Neuronal stem cell (in vitro differentiated cells): ENCODE measurements at regions not wholly inside any gene's neighbourhood (a gene's known extent, or its start where the extent isn't known, plus 50 kb on each side); places are given as distances from the start of the nearest gene placed in this dataset.

Source experiments
- DNase-seq: peaks from one replicate; pipeline ENCODE4 v3.0.0-alpha.2; 2013; ENCODE audit warnings: low spot score
- H2AFZ ChIP-seq: one replicate; pipeline ENCODE4 v1.6.1; 2013; ENCODE audit warnings: mild to moderate bottlenecking, low read length, inconsistent platforms
- H2AK5ac ChIP-seq: 2 replicates; pipeline ENCODE4 v1.6.1; 2013; ENCODE audit warnings: low read depth, mild to moderate bottlenecking, inconsistent platforms, low read length, moderate library complexity, mixed read lengths
- H2BK120ac ChIP-seq: 2 replicates; pipeline ENCODE4 v1.6.1; 2013; ENCODE audit warnings: low read depth, mild to moderate bottlenecking, inconsistent platforms, low read length, moderate library complexity, mixed read lengths
- H2BK12ac ChIP-seq: one replicate; pipeline ENCODE4 v1.6.1; 2013; ENCODE audit warnings: low read length, inconsistent platforms
- H2BK15ac ChIP-seq: 2 replicates; pipeline ENCODE4 v1.6.1; 2013; ENCODE audit warnings: mild to moderate bottlenecking, low read length, inconsistent platforms, mixed read lengths
- H2BK5ac ChIP-seq: one replicate; pipeline ENCODE4 v1.6.1; 2013; ENCODE audit warnings: inconsistent platforms, mild to moderate bottlenecking, low read length, moderate library complexity
- H3K14ac ChIP-seq: one replicate; pipeline ENCODE4 v1.6.1; 2013; ENCODE audit warnings: low read length, inconsistent platforms
- H3K18ac ChIP-seq: 2 replicates; pipeline ENCODE4 v1.6.1; 2013; ENCODE audit warnings: low read length, inconsistent platforms
- H3K23ac ChIP-seq: 2 replicates; pipeline ENCODE4 v1.6.1; 2013; ENCODE audit warnings: low read depth, mild to moderate bottlenecking, mixed read lengths, low read length, inconsistent platforms; ENCODE audit not compliant: poor library complexity
- H3K27ac ChIP-seq: replicated peaks from 3 replicates; pipeline ENCODE4 v1.5.1; 2013; ENCODE audit warnings: low read length, inconsistent platforms
- H3K27me3 ChIP-seq, 3 experiments: 2 replicates each; pipeline ENCODE4 v1.6.1; 2013; ENCODE audit warnings: low read length in 3 of 3, mild to moderate bottlenecking in 2 of 3, inconsistent platforms in 1 of 3, low read depth in 1 of 3, mixed read lengths in 1 of 3, moderate library complexity in 1 of 3; ENCODE audit not compliant: control insufficient read depth in 3 of 3, insufficient read depth in 3 of 3
- H3K36me3 ChIP-seq, 2 donors: replicated peaks in 1 of 2; 2 replicates each; pipeline ENCODE4 v1.6.1; 2013; ENCODE audit warnings: low read length in 2 of 2; ENCODE audit not compliant: control insufficient read depth in 2 of 2, insufficient read depth in 2 of 2
- H3K4ac ChIP-seq: 2 replicates; pipeline ENCODE4 v1.6.1; 2013; ENCODE audit warnings: inconsistent platforms, mild to moderate bottlenecking, low read length, moderate library complexity
- H3K4me1 ChIP-seq, 2 donors: 1 replicate in 1 of 2; 2 replicates in 1 of 2; pipeline ENCODE4 v1.6.1; 2013; ENCODE audit warnings: low read length in 2 of 2, low read depth in 1 of 2; ENCODE audit not compliant: control insufficient read depth in 2 of 2, insufficient read depth in 1 of 2
- H3K4me2 ChIP-seq: one replicate; pipeline ENCODE4 v1.6.1; 2013; ENCODE audit warnings: mild to moderate bottlenecking, low read length, inconsistent platforms; ENCODE audit not compliant: insufficient read depth, poor library complexity, severe bottlenecking
- H3K4me3 ChIP-seq, 2 donors: 2 replicates each; pipeline ENCODE4 v1.5.1; 2013; ENCODE audit warnings: low read length in 2 of 2, mild to moderate bottlenecking in 2 of 2, inconsistent platforms in 1 of 2, moderate library complexity in 1 of 2
- H3K79me1 ChIP-seq: one replicate; pipeline ENCODE4 v1.6.1; 2013; ENCODE audit warnings: low read depth, mild to moderate bottlenecking, inconsistent platforms, low read length, moderate library complexity
- H3K9ac ChIP-seq: one replicate; pipeline ENCODE4 v1.6.1; 2013; ENCODE audit warnings: mild to moderate bottlenecking, low read depth, low read length, inconsistent platforms; ENCODE audit not compliant: poor library complexity
- H3K9me3 ChIP-seq, 2 donors: replicated peaks in 1 of 2; 2 replicates each; pipeline versions ENCODE3 to v1.6.1; 2013; ENCODE audit warnings: low read length in 2 of 2, mild to moderate bottlenecking in 2 of 2, inconsistent platforms in 1 of 2, low read depth in 1 of 2, mixed read lengths in 1 of 2, moderate library complexity in 1 of 2; ENCODE audit not compliant: control insufficient read depth in 2 of 2, insufficient read depth in 1 of 2
- H4K8ac ChIP-seq: one replicate; pipeline ENCODE4 v1.6.1; 2013; ENCODE audit warnings: low read depth, mild to moderate bottlenecking, inconsistent platforms, low read length, moderate library complexity
- H4K91ac ChIP-seq: one replicate; pipeline ENCODE4 v1.6.1; 2013; ENCODE audit warnings: low read length, low read depth, mild to moderate bottlenecking, inconsistent platforms; ENCODE audit not compliant: poor library complexity
- WGBS, 2 donors: extraction: QIAGEN DNeasy Blood & Tissue Kit; methylation state at CpG; one replicate each; pipeline ENCODE4 v1.1.7; 2013; ENCODE audit warnings: missing lambda C conversion rate in 2 of 2, mixed read lengths in 1 of 2; ENCODE audit not compliant: insufficient read length in 2 of 2, insufficient replicate concordance in 1 of 2; ENCODE audit errors: extremely low coverage in 2 of 2; 5-methylcytosine and 5-hydroxymethylcytosine counted together

- H3K79me1 ChIP-seq = no peaks in the 10 kb centered on the region
- WGBS, 2 donors = no CpG with 5 or more reads among the region's 4 CpGs
- no peak overlapping the region for H2AK5ac ChIP-seq
- no peak overlapping the region for H3K23ac ChIP-seq
- H3K9ac ChIP-seq = no peak overlapping the region
- H3K4ac ChIP-seq = no peak overlapping the region
- no peaks in the 10 kb centered on the region for H3K9me3 ChIP-seq
- peaks cover 0 to 7% of the 10 kb centered on the region in 2 donors for H3K4me1 ChIP-seq
- no peak overlapping the region for H2BK12ac ChIP-seq
- no peak for DNase-seq
- no peak overlapping the region for H2BK5ac ChIP-seq
- H3K4me2 ChIP-seq = no peak overlapping the region
- no peaks in the 10 kb centered on the region for H3K27me3 ChIP-seq
- H2BK120ac ChIP-seq = no peak overlapping the region
- no peak overlapping the region for H3K14ac ChIP-seq
- no peaks in the 10 kb centered on the region for H3K36me3 ChIP-seq
- no peak overlapping the region for H3K4me3 ChIP-seq
- H4K8ac ChIP-seq = no peak overlapping the region
- no peak overlapping the region for H3K27ac ChIP-seq
- no peak overlapping the region for H2BK15ac ChIP-seq
- H3K18ac ChIP-seq = no peak overlapping the region
- H2AFZ ChIP-seq = no peak overlapping the region
- no peak overlapping the region for H4K91ac ChIP-seq
Observed at GRCh38 chr9:117945286-117945685, 241.1 kb downstream of the TLR4 start.

- Histone ChIP-seq H2BK15ac (no peak overlapping the region), H2AFZ (no peak overlapping the region), H3K23ac (no peak overlapping the region), H3K9ac (no peak overlapping the region), H2BK12ac (no peak overlapping the region), H3K4ac (no peak overlapping the region), H3K27ac (no peak overlapping the region), H3K9me3 (no peaks in the 10 kb centered on the region), H2BK5ac (no peak overlapping the region), H3K36me3 (no peaks in the 10 kb centered on the region), H3K27me3 (no peaks in the 10 kb centered on the region), H3K18ac (no peak overlapping the region), H3K4me1 (peaks cover 0 to 3% of the 10 kb centered on the region in 2 donors), H3K4me3 (no peak overlapping the region), H2BK120ac (no peak overlapping the region), H3K4me2 (no peak overlapping the region), H4K8ac (no peak overlapping the region), H3K79me1 (no peaks in the 10 kb centered on the region), H4K91ac (no peak overlapping the region), H3K14ac (no peak overlapping the region), H2AK5ac (no peak overlapping the region)
- DNase-seq = no peak
- WGBS, 2 donors = no CpG with 5 or more reads among the region's 7 CpGs
Observed at GRCh38 chr9:117951127-117951526, 246.9 kb downstream of the TLR4 start.

GRCh38 chr9:117952581-117952980 is 248.4 kb downstream of the TLR4 start:
- no peak overlapping the region for H4K91ac ChIP-seq
- H2BK15ac ChIP-seq = no peak overlapping the region
- no peak for DNase-seq
- no peak overlapping the region for H2AK5ac ChIP-seq
- H2BK12ac ChIP-seq = no peak overlapping the region
- H3K18ac ChIP-seq = no peak overlapping the region
- H3K9me3 ChIP-seq = no peaks in the 10 kb centered on the region
- H3K4me3 ChIP-seq = no peak overlapping the region
- no peak overlapping the region for H3K14ac ChIP-seq
- no peak overlapping the region for H3K4me2 ChIP-seq
- no peak overlapping the region for H2AFZ ChIP-seq
- H2BK5ac ChIP-seq = no peak overlapping the region
- H3K79me1 ChIP-seq = no peaks in the 10 kb centered on the region
- no peak overlapping the region for H2BK120ac ChIP-seq
- no peak overlapping the region for H3K23ac ChIP-seq
- no peaks in the 10 kb centered on the region for H3K4me1 ChIP-seq
- no peaks in the 10 kb centered on the region for H3K27me3 ChIP-seq
- no peak overlapping the region for H3K9ac ChIP-seq
- H3K27ac ChIP-seq = no peak overlapping the region
- no peaks in the 10 kb centered on the region for H3K36me3 ChIP-seq
- no peak overlapping the region for H3K4ac ChIP-seq
- no peak overlapping the region for H4K8ac ChIP-seq
- WGBS, 2 donors = no CpG with 5 or more reads among the region's 2 CpGs

GRCh38 chr9:117957267-117957666 is 253.1 kb downstream of the TLR4 start:
- Histone ChIP-seq H3K36me3 (no peaks in the 10 kb centered on the region), H3K4me1 (peaks cover 0 to 4% of the 10 kb centered on the region in 2 donors), H3K9ac (no peak overlapping the region), H3K27me3 (no peaks in the 10 kb centered on the region), H3K4me2 (no peak overlapping the region), H3K27ac (no peak overlapping the region), H4K8ac (no peak overlapping the region), H2AK5ac (no peak overlapping the region), H3K4ac (no peak overlapping the region), H3K23ac (no peak overlapping the region), H3K79me1 (no peaks in the 10 kb centered on the region), H3K9me3 (no peaks in the 10 kb centered on the region), H3K18ac (no peak overlapping the region), H2BK15ac (no peak overlapping the region), H3K14ac (no peak overlapping the region), H4K91ac (no peak overlapping the region), H2BK12ac (no peak overlapping the region), H2BK120ac (no peak overlapping the region), H2AFZ (no peak overlapping the region), H3K4me3 (peak overlapping the region in 1 of 2 donors; percentile 52), H2BK5ac (no peak overlapping the region)
- no CpG with 5 or more reads among the region's 2 CpGs for WGBS, 2 donors
- no peak for DNase-seq
